ENCODE measurements at regions not wholly inside any gene's neighbourhood (a gene's known extent, or its start where the extent isn't known, plus 50 kb on each side); places are given as distances from the start of the nearest gene placed in this dataset.

DNA sequence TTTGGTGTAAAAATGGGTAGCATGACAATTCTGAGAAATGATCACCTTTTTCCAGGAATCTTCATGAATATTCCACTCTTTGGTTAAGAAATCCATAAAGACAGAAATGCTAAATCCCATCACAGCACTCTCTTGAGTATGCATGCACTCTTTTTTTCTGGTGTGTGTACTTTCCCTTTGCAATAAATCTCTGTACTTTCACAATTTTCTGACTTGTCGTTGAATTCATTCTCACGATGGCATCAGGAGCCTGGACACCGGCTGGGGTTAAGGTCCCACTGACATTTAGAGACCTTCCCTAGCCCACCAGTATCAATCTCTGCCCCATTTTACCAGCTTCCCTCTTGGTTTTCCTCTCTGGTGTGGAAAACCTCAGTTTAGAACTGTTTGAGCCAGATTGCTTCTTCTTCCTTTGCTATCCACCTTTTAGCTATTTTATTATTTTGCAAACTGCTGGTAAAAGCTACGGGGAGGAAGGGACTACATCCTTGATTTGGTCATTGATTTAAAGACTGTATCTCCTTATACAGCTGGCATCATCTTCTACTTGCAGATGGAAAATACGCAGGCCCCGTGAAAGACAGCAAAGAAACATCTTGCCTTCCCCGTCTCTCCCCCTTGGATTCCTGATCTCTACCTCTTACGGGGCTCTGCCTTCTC, 59.9 kb upstream of the ZFR start:
- DNase-seq (ENCODE audit: low read depth): no peak

DNA sequence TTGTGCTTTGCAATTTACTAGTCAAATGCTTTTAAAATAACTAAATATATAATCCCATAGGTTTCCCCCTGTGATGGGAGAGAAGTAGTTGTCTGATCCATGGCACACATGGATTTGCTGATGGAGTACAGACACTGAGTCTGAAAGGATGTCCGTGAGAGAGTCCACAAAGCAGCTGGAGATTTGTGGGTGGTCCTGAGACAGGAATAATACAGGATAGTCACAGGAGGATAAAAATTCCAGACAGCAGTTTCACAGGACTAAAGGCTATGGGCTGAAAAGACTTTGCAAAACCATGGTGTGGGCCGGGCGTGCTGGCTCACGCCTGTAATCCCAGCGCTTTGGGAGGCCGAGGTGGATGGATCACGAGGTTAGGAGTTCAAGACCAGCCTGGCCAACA, 58.7 kb upstream of the ZFR start:
- DNase-seq (ENCODE audit: low read depth): no peak

DNA sequence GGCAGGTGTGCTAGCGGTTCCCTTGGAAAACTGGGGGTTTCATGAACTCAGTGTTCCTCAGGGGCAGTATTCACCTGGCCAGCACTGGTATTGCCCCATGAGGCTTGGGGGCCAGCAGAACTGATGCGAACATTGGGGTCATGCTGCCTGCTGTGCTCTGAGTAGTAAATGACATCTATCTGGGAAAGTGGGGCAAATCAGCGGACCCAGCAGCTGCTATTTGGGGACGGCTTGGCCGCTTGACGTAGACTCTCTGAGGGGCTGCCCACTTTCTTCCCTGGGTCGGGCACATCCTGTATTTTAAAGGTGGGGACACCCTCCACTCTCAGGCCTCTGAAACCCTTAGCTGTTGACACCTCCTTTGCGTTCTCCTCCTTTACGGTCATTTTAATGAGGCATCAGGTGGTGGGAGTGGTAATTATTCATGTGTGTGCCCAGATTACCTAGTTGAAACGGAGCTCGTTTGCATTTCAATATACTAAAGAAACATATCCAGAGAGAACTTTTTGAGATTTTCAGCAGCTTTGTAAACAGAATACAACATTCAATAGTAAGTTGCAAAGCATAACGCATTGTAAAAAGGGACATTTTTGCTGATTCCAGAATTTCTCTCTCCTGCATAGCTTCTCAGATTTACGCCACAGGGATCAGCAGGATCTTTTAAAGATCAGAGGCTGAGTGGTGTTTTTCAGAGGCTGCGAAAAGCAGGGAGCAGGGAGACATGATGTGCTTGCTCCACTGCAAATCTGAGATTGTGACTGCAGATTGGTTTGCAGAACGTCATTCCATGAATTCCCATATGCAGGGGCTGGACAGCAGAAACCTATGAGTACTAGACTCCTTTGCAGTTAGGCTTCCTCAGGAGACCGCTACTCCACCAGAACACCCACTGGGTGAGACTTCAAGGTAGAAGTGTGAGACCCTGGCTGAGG, 56.8 kb upstream of the ZFR start:
- DNase-seq (ENCODE audit: low read depth): no peak

DNA sequence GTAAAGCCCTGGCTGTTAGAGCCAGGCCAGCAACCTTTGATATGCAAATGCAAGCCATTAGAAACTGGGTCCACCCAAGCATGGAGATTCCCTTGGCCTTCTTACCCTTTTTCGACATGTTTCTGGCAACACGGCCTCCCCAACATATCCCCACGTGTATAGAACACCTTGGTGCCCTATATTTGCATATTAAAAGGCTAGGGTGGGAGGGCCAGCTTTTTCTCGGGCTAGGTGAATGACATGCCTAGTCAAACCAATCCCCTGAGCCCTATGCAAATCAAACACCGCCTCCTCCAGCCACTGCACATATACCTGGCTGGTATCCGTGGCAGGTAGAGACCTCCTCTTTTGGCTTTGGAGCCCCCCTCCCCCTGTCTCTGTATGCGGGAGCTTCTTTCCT, 55.6 kb upstream of the ZFR start:
- no peak for DNase-seq (ENCODE audit: low read depth)

DNA sequence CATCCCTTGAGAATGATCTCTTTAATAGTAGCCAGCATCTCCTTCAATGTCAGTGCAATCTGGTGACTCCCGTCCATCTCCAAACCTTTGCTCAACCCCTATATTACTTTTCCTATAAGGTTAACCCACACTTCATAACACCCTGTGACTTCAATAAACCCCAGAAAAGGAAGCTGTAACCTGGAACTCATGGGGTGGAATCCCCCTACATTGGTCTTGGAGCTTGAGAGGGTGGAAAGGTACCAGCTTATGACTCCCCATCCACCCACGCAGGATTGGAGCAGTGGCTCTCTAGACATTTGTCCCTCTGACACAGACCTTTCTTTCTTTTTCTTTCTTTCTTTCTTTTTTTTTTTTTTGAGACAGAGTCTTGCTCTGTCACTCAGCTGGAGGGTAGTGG, 54.7 kb upstream of the ZFR start:
- DNase-seq (ENCODE audit: low read depth): no peak

DNA sequence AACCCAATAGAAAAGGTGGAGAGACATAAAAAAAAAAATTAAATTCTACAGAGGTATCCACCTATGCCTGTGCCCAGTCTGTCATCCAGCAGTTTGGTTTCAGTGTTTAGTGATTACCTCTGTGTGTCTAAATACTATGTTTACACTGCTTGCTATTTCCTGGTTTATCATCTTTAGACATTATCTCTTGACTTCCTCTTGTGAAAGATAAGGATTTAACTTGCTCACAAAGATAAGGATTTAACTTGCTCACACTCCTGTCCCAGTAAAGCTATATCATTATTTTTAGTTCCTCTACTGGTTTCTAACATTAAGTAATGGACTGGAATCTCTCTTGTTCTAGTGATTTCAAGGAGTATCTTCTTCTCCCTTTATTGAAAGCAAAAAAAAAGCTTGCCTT, 53.9 kb upstream of the ZFR start:
- no peak for DNase-seq (ENCODE audit: low read depth)

DNA sequence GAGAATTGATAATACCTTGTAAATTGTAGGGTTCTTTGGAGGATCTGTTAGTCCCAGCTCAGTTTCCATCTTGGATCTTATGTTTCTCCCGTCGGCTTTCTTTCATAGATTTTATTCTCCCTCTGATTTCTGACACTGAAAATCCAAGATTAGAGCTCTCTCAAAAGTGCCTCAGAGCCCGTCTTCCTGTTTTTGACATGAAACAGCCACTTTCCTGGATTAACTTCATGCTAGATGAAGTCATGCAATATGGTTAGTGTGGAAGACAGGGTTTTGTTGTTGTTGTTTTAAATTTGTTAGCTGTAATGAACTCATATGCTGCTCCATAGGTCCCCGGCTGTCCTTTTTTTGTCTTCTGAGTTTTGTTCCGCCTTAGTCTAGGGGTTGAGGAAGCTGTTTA, 51.6 kb upstream of the ZFR start:
- no peak for DNase-seq (ENCODE audit: low read depth)

DNA sequence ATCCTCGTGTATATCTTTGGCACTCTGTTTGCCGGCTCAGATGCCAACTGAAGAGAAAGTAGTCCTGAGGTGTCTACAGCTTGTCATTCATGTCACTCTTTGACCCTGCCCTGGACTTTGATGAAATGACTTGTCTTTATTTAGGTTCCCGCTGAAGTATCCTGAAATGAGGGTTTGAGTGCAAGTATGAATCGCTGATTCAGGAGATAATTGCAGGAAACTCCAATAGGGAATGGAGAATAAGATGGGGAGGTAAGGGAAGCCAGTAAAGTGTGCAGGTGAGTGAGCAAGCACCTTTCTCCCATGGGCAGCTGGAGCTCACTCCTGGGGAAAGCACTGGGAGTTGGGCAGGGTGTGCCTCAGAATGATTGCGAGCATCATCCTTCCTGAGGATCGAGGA, 50.3 kb upstream of the ZFR start:
- DNase-seq (ENCODE audit: low read depth): no peak
